Suprapubic skin (tissue), 3 donors: ENCODE measurements at regions not wholly inside any gene's neighbourhood (a gene's known extent, or its start where the extent isn't known, plus 50 kb on each side); places are given as distances from the start of the nearest gene placed in this dataset.

Source experiments
- CTCF ChIP-seq, 2 donors: fragments of 200-600 bp in 1 of 2; fragments of 450-650 bp in 1 of 2; sonication (generic) in 1 of 2; IDR thresholded peaks; one replicate each; pipeline ENCODE4 v1.5.1; 2016 to 2019; ENCODE audit warnings: antibody characterized with exemption in 2 of 2, mild to moderate bottlenecking in 1 of 2, moderate library complexity in 1 of 2
- POLR2A ChIP-seq, 2 donors: fragments of 450-650 bp; IDR thresholded peaks; one replicate each; pipeline ENCODE4 v1.6.1; 2017; ENCODE audit warnings: antibody characterized with exemption in 2 of 2, mild to moderate bottlenecking in 2 of 2, moderate library complexity in 2 of 2

GRCh38 chr11:130587658-130588057 is 139.2 kb downstream of the ADAMTS15 start:
- TF ChIP-seq CTCF (IDR thresholded peaks at IDR 0.05): no peak
- TF ChIP-seq POLR2A (IDR thresholded peaks at IDR 0.05): no peak
